Uterus (tissue), 3 donors: ENCODE measurements at regions not wholly inside any gene's neighbourhood (a gene's known extent, or its start where the extent isn't known, plus 50 kb on each side); places are given as distances from the start of the nearest gene placed in this dataset.

ENCODE experiments used
- DNase-seq, 2 donors: peaks; one replicate each; pipeline ENCODE4 v3.0.0-alpha.2; 2019 to 2020
- H3K27ac ChIP-seq, 2 donors: fragments of 200-600 bp; sonication (generic); 1 replicate in 1 of 2; 2 replicates in 1 of 2; pipeline ENCODE4 v1.5.1; 2016 to 2018
- H3K27me3 ChIP-seq, 2 donors: fragments of 200-600 bp; sonication (generic); one replicate each; pipeline ENCODE4 v1.5.1; 2018 to 2019; ENCODE audit warnings: control low read depth in 1 of 2
- H3K36me3 ChIP-seq, 2 donors: fragments of 200-600 bp; sonication (generic); one replicate each; pipeline ENCODE4 v1.5.1; 2019; ENCODE audit warnings: control low read depth in 1 of 2
- H3K4me1 ChIP-seq, 2 donors: fragments of 200-600 bp; sonication (generic); one replicate each; pipeline ENCODE4 v1.5.1; 2018 to 2019; ENCODE audit warnings: control low read depth in 1 of 2
- H3K4me3 ChIP-seq, 2 donors: fragments of 200-600 bp; sonication (generic); 1 replicate in 1 of 2; 2 replicates in 1 of 2; pipeline ENCODE4 v1.5.1; 2018 to 2019; ENCODE audit warnings: mild to moderate bottlenecking in 1 of 2
- H3K9me3 ChIP-seq, 2 donors: fragments of 200-600 bp; sonication (generic); one replicate each; pipeline ENCODE4 v1.5.1; 2019; ENCODE audit warnings: control low read depth in 1 of 2
- POLR2A ChIP-seq, 2 donors: fragments of 450-650 bp; IDR thresholded peaks; one replicate each; pipeline ENCODE4 v1.6.1; 2016; ENCODE audit warnings: antibody characterized with exemption in 2 of 2, mild to moderate bottlenecking in 1 of 2, moderate library complexity in 1 of 2
- intact Hi-C: fragments of 100-400 bp; cut with DNase I; formaldehyde crosslinking; loops from one replicate; pipeline ENCODE4 v1.15.1; 2023; ENCODE audit warnings: low total_unique reads
- TF ChIP-seq, protein P1 (sequence below), 4 experiments: fragments of 200-600 bp in 2 of 4; fragments of 450-650 bp in 2 of 4; sonication (generic) in 2 of 4; IDR thresholded peaks; one replicate each; pipeline ENCODE4 v1.5.1; 2016 to 2019; ENCODE audit warnings: antibody characterized with exemption in 4 of 4, mild to moderate bottlenecking in 2 of 4, moderate library complexity in 1 of 4
- donor health status: DM: yes; HTN: yes; CAD: no.

- Histone ChIP-seq H3K4me1 (no peaks in the 10 kb centered on the region), H3K27ac (no peak overlapping the region), H3K9me3 (no peaks in the 10 kb centered on the region), H3K4me3 (no peak overlapping the region), H3K36me3 (no peaks in the 10 kb centered on the region), H3K27me3 (no peaks in the 10 kb centered on the region)
- no peak for DNase-seq
- TF ChIP-seq, protein P1, sequence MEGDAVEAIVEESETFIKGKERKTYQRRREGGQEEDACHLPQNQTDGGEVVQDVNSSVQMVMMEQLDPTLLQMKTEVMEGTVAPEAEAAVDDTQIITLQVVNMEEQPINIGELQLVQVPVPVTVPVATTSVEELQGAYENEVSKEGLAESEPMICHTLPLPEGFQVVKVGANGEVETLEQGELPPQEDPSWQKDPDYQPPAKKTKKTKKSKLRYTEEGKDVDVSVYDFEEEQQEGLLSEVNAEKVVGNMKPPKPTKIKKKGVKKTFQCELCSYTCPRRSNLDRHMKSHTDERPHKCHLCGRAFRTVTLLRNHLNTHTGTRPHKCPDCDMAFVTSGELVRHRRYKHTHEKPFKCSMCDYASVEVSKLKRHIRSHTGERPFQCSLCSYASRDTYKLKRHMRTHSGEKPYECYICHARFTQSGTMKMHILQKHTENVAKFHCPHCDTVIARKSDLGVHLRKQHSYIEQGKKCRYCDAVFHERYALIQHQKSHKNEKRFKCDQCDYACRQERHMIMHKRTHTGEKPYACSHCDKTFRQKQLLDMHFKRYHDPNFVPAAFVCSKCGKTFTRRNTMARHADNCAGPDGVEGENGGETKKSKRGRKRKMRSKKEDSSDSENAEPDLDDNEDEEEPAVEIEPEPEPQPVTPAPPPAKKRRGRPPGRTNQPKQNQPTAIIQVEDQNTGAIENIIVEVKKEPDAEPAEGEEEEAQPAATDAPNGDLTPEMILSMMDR (IDR thresholded peaks at IDR 0.05), result no peak
- no peak for TF ChIP-seq POLR2A (IDR thresholded peaks at IDR 0.05)
- intact Hi-C loops, result no loop called here
Measured at GRCh38 chr2:56693501-56693900, 509.7 kb downstream of the CCDC85A start.

DNA sequence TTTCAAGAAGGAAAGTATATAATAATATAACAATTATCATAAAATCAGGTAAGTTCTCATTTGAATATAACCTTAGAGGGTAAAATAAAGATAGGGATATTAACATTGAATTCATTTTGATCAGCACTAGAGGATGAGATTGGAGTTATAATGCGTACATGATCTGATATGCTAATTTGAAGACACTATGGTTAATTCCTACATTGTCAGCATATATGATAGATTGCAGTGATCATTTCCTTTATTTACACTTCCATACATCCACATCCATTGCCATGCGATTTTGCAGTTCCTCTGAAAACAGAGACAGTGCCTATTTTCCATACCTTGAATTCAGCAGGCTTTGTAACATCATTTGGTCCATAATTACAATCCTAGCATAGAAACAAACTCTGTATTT is 519.2 kb downstream of the CCDC85A start:
- intact Hi-C loops, result no loop called here

GRCh38 chr2:56705713-56706112 is 521.9 kb downstream of the CCDC85A start:
- Histone ChIP-seq H3K4me3 (no peak overlapping the region), H3K27me3 (no peaks in the 10 kb centered on the region), H3K4me1 (no peaks in the 10 kb centered on the region), H3K36me3 (no peaks in the 10 kb centered on the region), H3K9me3 (no peaks in the 10 kb centered on the region), H3K27ac (no peak overlapping the region)
- DNase-seq, result no peak
- intact Hi-C loops, result no loop called here
- TF ChIP-seq POLR2A (IDR thresholded peaks at IDR 0.05), result no peak
- TF ChIP-seq, protein P1 (IDR thresholded peaks at IDR 0.05), result no peak

More for the DNA sequence above, 519.2 kb downstream of the CCDC85A start:
- TF ChIP-seq, protein P1 (IDR thresholded peaks at IDR 0.05), result no peak
- TF ChIP-seq POLR2A (IDR thresholded peaks at IDR 0.05), result no peak
- Histone ChIP-seq H3K9me3 (no peaks in the 10 kb centered on the region), H3K27me3 (no peaks in the 10 kb centered on the region), H3K36me3 (no peaks in the 10 kb centered on the region), H3K4me3 (no peak overlapping the region), H3K4me1 (no peaks in the 10 kb centered on the region), H3K27ac (no peak overlapping the region)
- DNase-seq, result no peak

DNA sequence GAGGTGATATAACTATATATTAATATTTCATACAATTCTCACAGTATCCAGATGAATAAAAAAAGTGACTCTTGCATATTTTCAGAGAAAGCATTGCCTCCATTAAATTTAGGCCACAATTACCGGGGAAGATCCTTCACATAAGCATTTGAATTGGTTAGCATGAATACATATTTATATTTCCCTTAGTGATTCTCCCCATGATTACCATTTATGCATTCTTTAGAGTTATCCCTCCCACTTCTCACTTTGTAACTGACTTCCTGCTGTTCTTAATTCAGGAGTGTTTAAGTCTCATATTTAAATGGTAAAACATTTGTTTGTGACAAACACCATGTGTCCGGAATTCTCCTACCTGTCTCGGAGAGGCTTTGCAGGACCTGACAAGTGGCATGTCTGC is 523.4 kb downstream of the CCDC85A start:
- Histone ChIP-seq H3K4me1 (no peaks in the 10 kb centered on the region), H3K9me3 (no peaks in the 10 kb centered on the region), H3K4me3 (no peak overlapping the region), H3K36me3 (no peaks in the 10 kb centered on the region), H3K27ac (no peak overlapping the region), H3K27me3 (no peaks in the 10 kb centered on the region)
- no peak for DNase-seq
- intact Hi-C loops, result no loop called here
- TF ChIP-seq, protein P1 (IDR thresholded peaks at IDR 0.05), result no peak
- no peak for TF ChIP-seq POLR2A (IDR thresholded peaks at IDR 0.05)

- TF ChIP-seq POLR2A (IDR thresholded peaks at IDR 0.05), result no peak
- TF ChIP-seq, protein P1 (IDR thresholded peaks at IDR 0.05), result no peak
- no peaks in the 10 kb centered on the region for H3K9me3 ChIP-seq
- no peaks in the 10 kb centered on the region for H3K36me3 ChIP-seq
- DNase-seq, result no peak
- intact Hi-C loops, result no loop called here
- no peaks in the 10 kb centered on the region for H3K4me1 ChIP-seq
- H3K27ac ChIP-seq, result no peak overlapping the region
- no peak overlapping the region for H3K4me3 ChIP-seq
- no peaks in the 10 kb centered on the region for H3K27me3 ChIP-seq
Measured at GRCh38 chr2:56707650-56708049, 523.9 kb downstream of the CCDC85A start.
